AG04450 (cell line): ENCODE measurements at regions not wholly inside any gene's neighbourhood (a gene's known extent, or its start where the extent isn't known, plus 50 kb on each side); places are given as distances from the start of the nearest gene placed in this dataset.
A peak's percentile ranks its signal among the peaks of the same experiment; 100 is the strongest.

Experiments used
- CTCF ChIA-PET: fragments of 300-600, 350-600 bp; formaldehyde crosslinking; extraction: SDS; loops from one replicate; lab custom pipeline; 2022; ENCODE audit warnings: antibody characterized with exemption, inconsistent platforms; lab: Charles Lee
- POLR2A ChIA-PET: fragments of 350-600 bp; formaldehyde crosslinking; extraction: SDS; loops from one replicate; lab custom pipeline; 2021; ENCODE audit warnings: antibody characterized with exemption, inconsistent platforms; lab: Yijun Ruan, JAX
- DNase-seq: peaks from one replicate; pipeline ENCODE4 v3.0.0-alpha.2; 2011; ENCODE audit warnings: low read depth, low spot score
- H3K27ac ChIP-seq: one replicate; pipeline ENCODE4 v1.5.1; 2012; ENCODE audit warnings: low read depth, low read length, control low read depth
- H3K27me3 ChIP-seq: one replicate; pipeline ENCODE4 v1.6.0; 2012; ENCODE audit warnings: low read length; ENCODE audit not compliant: control insufficient read depth, insufficient read depth
- H3K4me3 ChIP-seq: 2 replicates; pipeline ENCODE4 v1.5.1; 2011; ENCODE audit warnings: mild to moderate bottlenecking, low read depth, low read length, control low read depth
- H3K9me3 ChIP-seq: 2 replicates; pipeline ENCODE4 v1.5.1; 2012; ENCODE audit warnings: low read length; ENCODE audit not compliant: control insufficient read depth, insufficient read depth
- CTCF ChIP-seq: IDR thresholded peaks from 2 replicates; pipeline ENCODE4 v1.5.1; 2011; ENCODE audit warnings: low read depth, low read length, control low read depth, inconsistent platforms

- H3K27me3 ChIP-seq: no peaks in the 10 kb centered on the region
- peaks cover 16% of the 10 kb centered on the region for H3K9me3 ChIP-seq
- TF ChIP-seq CTCF: no peak
- H3K27ac ChIP-seq: no peak overlapping the region
- no peak for DNase-seq
- no peak overlapping the region for H3K4me3 ChIP-seq
- ChIA-PET CTCF (no interaction called here), POLR2A (no interaction called here)
Observed at GRCh38 chr2:189336276-189336975, 104.8 kb upstream of the WDR75 start.

GRCh38 chr2:189337656-189338055 is 103.6 kb upstream of the WDR75 start:
- POLR2A ChIA-PET: no interaction called here
- H3K9me3 ChIP-seq: peaks cover 16% of the 10 kb centered on the region
- no peak overlapping the region for H3K4me3 ChIP-seq
- H3K27ac ChIP-seq: no peak overlapping the region
- peak; percentile 72 for DNase-seq
- no peak for TF ChIP-seq CTCF
- H3K27me3 ChIP-seq: no peaks in the 10 kb centered on the region
- CTCF ChIA-PET: interaction anchor here (0.6 kb wide), 1 partner anchor 766 kb away, joined by 5 read pairs; no protein-coding TSS in a partner anchor

- ChIA-PET POLR2A (no interaction called here), CTCF (no interaction called here)
- Histone ChIP-seq H3K9me3 (peaks cover 16% of the 10 kb centered on the region), H3K27me3 (no peaks in the 10 kb centered on the region), H3K4me3 (no peak overlapping the region), H3K27ac (no peak overlapping the region)
- no peak for DNase-seq
- no peak for TF ChIP-seq CTCF
Observed at GRCh38 chr2:189338115-189338514, 103.2 kb upstream of the WDR75 start.

GRCh38 chr2:189341077-189341476 is 100.2 kb upstream of the WDR75 start:
- DNase-seq: no peak
- POLR2A ChIA-PET: no interaction called here

More at GRCh38 chr2:189341077-189341476, 100.2 kb upstream of the WDR75 start:
- Histone ChIP-seq H3K9me3 (peaks cover 16% of the 10 kb centered on the region), H3K27me3 (no peaks in the 10 kb centered on the region), H3K4me3 (no peak overlapping the region), H3K27ac (no peak overlapping the region)
- TF ChIP-seq CTCF: no peak
- CTCF ChIA-PET: interaction anchor here (1.2 to 1.5 kb wide), 2 partner anchors 247 kb away, joined by 5 read pairs; no protein-coding TSS in a partner anchor
